Activated CD8-positive, alpha-beta T cell treated with anti-CD3 and anti-CD28 coated beads, Interleukin-2, amount 10 ng/mL, durations not matched to agents 7 days and 5 days (primary cell): ENCODE measurements at regions not wholly inside any gene's neighbourhood (a gene's known extent, or its start where the extent isn't known, plus 50 kb on each side); places are given as distances from the start of the nearest gene placed in this dataset.

Experiments
- ATAC-seq: fragments of 150-1000 bp; cut with Tn5 transposase; one replicate; pipeline ENCODE4 v1.10.0; 2021; ENCODE audit warnings: moderate library complexity
- CTCF ChIA-PET: fragments of 350-600 bp; sonication (Branson Sonifier 250); formaldehyde crosslinking; loops from one replicate; lab custom pipeline; 2021; ENCODE audit warnings: antibody characterized with exemption; lab: Charles Lee
- POLR2A ChIA-PET: fragments of 350-600 bp; sonication (Branson Sonifier 250); formaldehyde crosslinking; loops from one replicate; lab custom pipeline; 2021; ENCODE audit warnings: antibody characterized with exemption; lab: Charles Lee
- DNase-seq: peaks from one replicate; pipeline ENCODE4 v3.0.0-alpha.2; 2020
- H3K27ac Mint-ChIP-seq: one replicate; pipeline ENCODE4 v1.8.0; 2021; ENCODE audit warnings: mild to moderate bottlenecking, mixed read lengths
- H3K27me3 Mint-ChIP-seq: one replicate; pipeline ENCODE4 v1.8.0; 2021; ENCODE audit warnings: low read depth, mixed read lengths
- H3K36me3 Mint-ChIP-seq: one replicate; pipeline ENCODE4 v1.8.0; 2021; ENCODE audit warnings: low read depth, mixed read lengths
- H3K4me1 Mint-ChIP-seq: one replicate; pipeline ENCODE4 v1.8.0; 2021; ENCODE audit warnings: low read depth, mixed read lengths
- H3K4me3 Mint-ChIP-seq: one replicate; pipeline ENCODE4 v1.8.0; 2021; ENCODE audit warnings: mild to moderate bottlenecking, mixed read lengths
- H3K9me3 Mint-ChIP-seq: one replicate; pipeline ENCODE4 v1.8.0; 2022; ENCODE audit warnings: mixed read lengths; ENCODE audit not compliant: insufficient read depth

- POLR2A ChIA-PET, result no interaction called here
- Mint-ChIP-seq H3K9me3 (no peaks in the 10 kb centered on the region), H3K36me3 (no peaks in the 10 kb centered on the region), H3K4me3 (no peak overlapping the region), H3K27ac (no peak overlapping the region), H3K27me3 (no peaks in the 10 kb centered on the region), H3K4me1 (no peaks in the 10 kb centered on the region)
- DNase-seq (no peak), ATAC-seq (no peak)
- CTCF ChIA-PET, result no interaction called here
Measured at GRCh38 chr3:64303401-64303800, 78.1 kb upstream of the PRICKLE2 start.

DNA sequence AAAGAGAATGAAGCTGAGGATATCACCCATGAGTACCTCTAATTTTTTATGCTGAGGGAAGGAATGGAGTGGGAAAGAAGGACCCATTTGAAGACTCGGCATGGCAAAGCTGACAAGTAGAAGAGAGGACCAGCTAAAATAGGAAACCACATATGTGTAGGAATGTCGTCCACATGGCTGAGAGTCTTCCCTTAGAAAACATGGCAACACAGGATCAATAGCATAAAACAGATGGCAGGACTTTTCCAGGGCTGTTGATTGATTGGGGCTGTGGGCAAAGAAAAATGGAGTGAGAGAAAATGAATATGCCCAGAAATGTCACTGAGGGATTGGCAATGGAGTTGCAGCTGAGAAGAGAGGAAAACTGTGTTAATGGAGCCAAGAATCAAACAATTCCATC lies 76.2 kb upstream of the PRICKLE2 start:
- no peak overlapping the region for H3K27ac Mint-ChIP-seq
- ChIA-PET CTCF (no interaction called here), POLR2A (no interaction called here)
- no peak overlapping the region for H3K4me3 Mint-ChIP-seq
- H3K27me3 Mint-ChIP-seq, result no peaks in the 10 kb centered on the region
- H3K4me1 Mint-ChIP-seq, result no peaks in the 10 kb centered on the region
- no peak for DNase-seq
- no peaks in the 10 kb centered on the region for H3K9me3 Mint-ChIP-seq
- ATAC-seq, result no peak
- no peaks in the 10 kb centered on the region for H3K36me3 Mint-ChIP-seq

DNA sequence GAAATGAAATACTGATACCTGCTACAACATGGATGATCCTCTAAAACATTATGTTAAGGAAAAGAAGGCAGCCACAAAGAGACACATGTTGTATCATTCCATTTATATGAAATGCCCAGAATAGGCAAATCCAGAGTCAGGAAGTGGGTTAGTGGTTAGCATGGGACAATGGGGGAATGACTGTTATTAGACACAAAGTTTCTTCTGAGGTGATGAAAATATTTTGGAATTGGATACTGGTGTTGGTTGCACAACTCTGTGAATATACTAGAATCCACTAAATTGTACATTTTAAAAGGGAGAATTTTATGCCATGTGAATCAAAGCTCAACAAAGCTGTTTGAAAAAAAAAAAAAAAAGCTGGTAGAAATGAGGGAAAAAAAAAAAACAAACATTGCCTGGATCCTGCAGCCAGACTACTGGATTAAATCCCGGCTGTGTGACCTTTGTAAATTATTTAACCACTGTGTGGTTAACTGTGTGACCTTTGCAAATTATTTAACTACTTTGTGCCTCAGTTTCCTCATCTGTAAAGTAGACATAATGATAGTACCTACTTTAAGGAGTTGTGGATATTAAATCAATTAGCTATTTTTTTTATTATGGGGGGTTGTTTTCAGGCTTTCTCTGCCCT lies 75.6 kb upstream of the PRICKLE2 start:
- Mint-ChIP-seq H3K9me3 (no peaks in the 10 kb centered on the region), H3K4me3 (no peak overlapping the region), H3K27ac (no peak overlapping the region), H3K4me1 (no peaks in the 10 kb centered on the region), H3K27me3 (no peaks in the 10 kb centered on the region), H3K36me3 (no peaks in the 10 kb centered on the region)
- ChIA-PET POLR2A (no interaction called here), CTCF (no interaction called here)
- ATAC-seq, result no peak
- no peak for DNase-seq

DNA sequence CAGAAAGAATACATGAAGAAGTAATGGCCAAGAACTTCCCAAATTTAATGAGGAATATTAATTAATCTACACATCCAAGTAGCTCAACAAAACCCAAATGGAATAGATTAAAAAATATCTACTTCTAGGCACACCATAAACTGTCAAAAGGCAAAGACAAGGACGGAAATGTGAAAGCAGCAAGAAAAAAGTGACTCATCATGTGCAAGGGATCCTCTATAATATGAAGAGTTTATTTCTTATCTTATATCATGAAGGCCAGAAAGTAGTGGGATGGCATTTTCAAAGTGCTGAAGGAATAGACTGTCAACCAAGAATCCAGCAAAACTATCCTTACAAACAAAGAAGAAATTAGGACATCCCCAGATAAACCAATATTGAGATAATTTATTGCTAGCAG lies 73.9 kb upstream of the PRICKLE2 start:
- Mint-ChIP-seq H3K27ac (no peak overlapping the region), H3K36me3 (no peaks in the 10 kb centered on the region), H3K4me3 (no peak overlapping the region), H3K27me3 (no peaks in the 10 kb centered on the region), H3K4me1 (no peaks in the 10 kb centered on the region), H3K9me3 (no peaks in the 10 kb centered on the region)
- ATAC-seq (no peak), DNase-seq (no peak)
- CTCF ChIA-PET, result no interaction called here
- POLR2A ChIA-PET, result no interaction called here

GRCh38 chr3:64297563-64297962 lies 72.3 kb upstream of the PRICKLE2 start:
- Mint-ChIP-seq H3K36me3 (no peaks in the 10 kb centered on the region), H3K27ac (no peak overlapping the region), H3K27me3 (no peaks in the 10 kb centered on the region), H3K4me3 (no peak overlapping the region), H3K4me1 (no peaks in the 10 kb centered on the region), H3K9me3 (no peaks in the 10 kb centered on the region)
- DNase-seq (no peak), ATAC-seq (no peak)
- CTCF ChIA-PET, result no interaction called here
- POLR2A ChIA-PET, result no interaction called here

- ChIA-PET POLR2A (no interaction called here), CTCF (no interaction called here)
- Mint-ChIP-seq H3K9me3 (no peaks in the 10 kb centered on the region), H3K36me3 (no peaks in the 10 kb centered on the region), H3K27ac (no peak overlapping the region), H3K27me3 (no peaks in the 10 kb centered on the region), H3K4me1 (no peaks in the 10 kb centered on the region), H3K4me3 (no peak overlapping the region)
- DNase-seq (no peak), ATAC-seq (no peak)
Measured at GRCh38 chr3:64295594-64295993, 70.3 kb upstream of the PRICKLE2 start.

DNA sequence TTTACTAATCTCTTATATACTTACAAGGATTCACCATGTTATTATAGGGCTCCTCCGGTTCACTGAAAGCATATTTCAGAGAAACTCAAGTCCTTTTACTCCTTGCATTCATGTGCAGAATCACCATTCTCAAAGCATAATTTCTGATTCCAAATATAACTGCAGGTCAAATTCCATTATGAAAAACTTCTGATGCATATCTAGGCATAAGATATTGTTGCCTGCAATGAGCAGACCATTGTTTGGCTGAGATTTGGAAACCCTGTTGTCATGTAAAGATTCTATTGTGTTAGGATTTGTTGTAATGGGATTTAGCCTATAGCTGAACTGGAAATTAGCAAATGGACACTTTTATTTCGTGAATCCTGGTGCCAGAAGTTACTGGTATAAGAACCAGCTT lies 69.5 kb upstream of the PRICKLE2 start:
- H3K27me3 Mint-ChIP-seq, result no peaks in the 10 kb centered on the region
- ATAC-seq (no peak), DNase-seq (no peak)
- no peaks in the 10 kb centered on the region for H3K36me3 Mint-ChIP-seq
- H3K27ac Mint-ChIP-seq, result no peak overlapping the region
- ChIA-PET POLR2A (no interaction called here), CTCF (no interaction called here)
- no peak overlapping the region for H3K4me3 Mint-ChIP-seq
- H3K4me1 Mint-ChIP-seq, result no peaks in the 10 kb centered on the region
- H3K9me3 Mint-ChIP-seq, result no peaks in the 10 kb centered on the region

GRCh38 chr3:64293121-64293520 lies 67.9 kb upstream of the PRICKLE2 start:
- ChIA-PET CTCF (no interaction called here), POLR2A (no interaction called here)
- no peaks in the 10 kb centered on the region for H3K9me3 Mint-ChIP-seq
- no peak for ATAC-seq
- no peaks in the 10 kb centered on the region for H3K4me1 Mint-ChIP-seq
- no peaks in the 10 kb centered on the region for H3K36me3 Mint-ChIP-seq
- no peak overlapping the region for H3K4me3 Mint-ChIP-seq
- no peak for DNase-seq
- H3K27me3 Mint-ChIP-seq, result no peaks in the 10 kb centered on the region
- H3K27ac Mint-ChIP-seq, result no peak overlapping the region

- no peaks in the 10 kb centered on the region for H3K27me3 Mint-ChIP-seq
- ChIA-PET POLR2A (no interaction called here), CTCF (no interaction called here)
- H3K36me3 Mint-ChIP-seq, result no peaks in the 10 kb centered on the region
- H3K9me3 Mint-ChIP-seq, result no peaks in the 10 kb centered on the region
- no peak for DNase-seq
- H3K27ac Mint-ChIP-seq, result no peak overlapping the region
- H3K4me3 Mint-ChIP-seq, result no peak overlapping the region
- H3K4me1 Mint-ChIP-seq, result no peaks in the 10 kb centered on the region
- no peak for ATAC-seq
Measured at GRCh38 chr3:64291956-64292355, 66.7 kb upstream of the PRICKLE2 start.

GRCh38 chr3:64291345-64291744 lies 66.1 kb upstream of the PRICKLE2 start:
- Mint-ChIP-seq H3K4me3 (no peak overlapping the region), H3K27ac (no peak overlapping the region), H3K9me3 (no peaks in the 10 kb centered on the region), H3K27me3 (no peaks in the 10 kb centered on the region), H3K4me1 (no peaks in the 10 kb centered on the region), H3K36me3 (no peaks in the 10 kb centered on the region)
- ChIA-PET POLR2A (no interaction called here), CTCF (no interaction called here)
- DNase-seq (no peak), ATAC-seq (no peak)

GRCh38 chr3:64290864-64291263 lies 65.6 kb upstream of the PRICKLE2 start:
- no peaks in the 10 kb centered on the region for H3K27me3 Mint-ChIP-seq
- DNase-seq (no peak), ATAC-seq (no peak)
- no peak overlapping the region for H3K27ac Mint-ChIP-seq
- H3K4me3 Mint-ChIP-seq, result no peak overlapping the region
- POLR2A ChIA-PET, result no interaction called here
- H3K9me3 Mint-ChIP-seq, result no peaks in the 10 kb centered on the region
- no peaks in the 10 kb centered on the region for H3K36me3 Mint-ChIP-seq
- H3K4me1 Mint-ChIP-seq, result no peaks in the 10 kb centered on the region
- CTCF ChIA-PET, result no interaction called here

- DNase-seq (no peak), ATAC-seq (no peak)
- no peaks in the 10 kb centered on the region for H3K9me3 Mint-ChIP-seq
- no peaks in the 10 kb centered on the region for H3K4me1 Mint-ChIP-seq
- H3K4me3 Mint-ChIP-seq, result no peak overlapping the region
- no peaks in the 10 kb centered on the region for H3K36me3 Mint-ChIP-seq
- no peak overlapping the region for H3K27ac Mint-ChIP-seq
- CTCF ChIA-PET, result no interaction called here
- H3K27me3 Mint-ChIP-seq, result no peaks in the 10 kb centered on the region
- POLR2A ChIA-PET, result no interaction called here
Measured at GRCh38 chr3:64290161-64290560, 64.9 kb upstream of the PRICKLE2 start.

GRCh38 chr3:64289622-64290021 lies 64.4 kb upstream of the PRICKLE2 start:
- no peak for ATAC-seq
- Mint-ChIP-seq H3K4me1 (no peaks in the 10 kb centered on the region), H3K4me3 (no peak overlapping the region), H3K9me3 (no peaks in the 10 kb centered on the region), H3K36me3 (no peaks in the 10 kb centered on the region), H3K27ac (no peak overlapping the region), H3K27me3 (no peaks in the 10 kb centered on the region)
- ChIA-PET CTCF (no interaction called here), POLR2A (no interaction called here)
- DNase-seq, result no peak
